ENCODE measurements at regions not wholly inside any gene's neighbourhood (a gene's known extent, or its start where the extent isn't known, plus 50 kb on each side); places are given as distances from the start of the nearest gene placed in this dataset.
"Not testable (repeated sequence)": the region's sequence is repeated elsewhere in the genome, so short reads cannot be mapped to it uniquely, and the experiment has no call there.

GRCh38 chr1:234949528-234949927, 179.1 kb downstream of the TOMM20 start:
- Mint-ChIP-seq H3K36me3 (peaks cover 0 to 22% (median 0%) of the 10 kb centered on the region in 5 donors), H3K9me3 (peaks cover 0 to 16% (median 4%) of the 10 kb centered on the region in 11 donors), H3K4me1 (peaks cover 14 to 24% (median 16%) of the 10 kb centered on the region in 7 donors)
- DNase-seq: peak in 1 of 9 donors; percentile 13
- CTCF ChIA-PET; POLR2A ChIA-PET; H3K27ac Mint-ChIP-seq; H3K4me3 Mint-ChIP-seq; H3K4me1 ChIP-seq (ENCODE audit: control insufficient read depth in 2 of 2, insufficient read depth in 2 of 2, low read length in 2 of 2); H3K27me3 ChIP-seq (ENCODE audit: control insufficient read depth in 2 of 2, insufficient read depth in 2 of 2, low read length in 2 of 2); ATAC-seq; intact Hi-C loops (cut with micrococcal nuclease); H3K9me3 ChIP-seq (ENCODE audit: control insufficient read depth in 2 of 3, low read length in 3 of 3); H3K27ac ChIP-seq (ENCODE audit: low read depth, low read length); H3K27me3 Mint-ChIP-seq; H3K4me3 ChIP-seq (ENCODE audit: low read length); H3K36me3 ChIP-seq (ENCODE audit: control insufficient read depth in 2 of 3, insufficient read depth in 3 of 3, low read length in 3 of 3): not testable (repeated sequence)

GRCh38 chr1:234944439-234945344, 183.9 kb downstream of the TOMM20 start:
- Histone ChIP-seq H3K4me1 (ENCODE audit: control insufficient read depth in 2 of 2, insufficient read depth in 2 of 2, low read length in 2 of 2) (no peaks in the 10 kb centered on the region), H3K27ac (ENCODE audit: low read depth, low read length) (no peak overlapping the region), H3K4me3 (ENCODE audit: low read length) (no peak overlapping the region), H3K9me3 (ENCODE audit: control insufficient read depth in 2 of 3, low read length in 3 of 3) (no peaks in the 10 kb centered on the region), H3K36me3 (ENCODE audit: control insufficient read depth in 2 of 3, insufficient read depth in 3 of 3, low read length in 3 of 3) (no peaks in the 10 kb centered on the region), H3K27me3 (ENCODE audit: control insufficient read depth in 2 of 2, insufficient read depth in 2 of 2, low read length in 2 of 2) (no peaks in the 10 kb centered on the region)
- H3K27me3 Mint-ChIP-seq: no peaks in the 10 kb centered on the region
- POLR2A ChIA-PET: interaction anchor here (0.7 kb wide), 1 partner anchor 11 kb away, joined by 3 read pairs; no protein-coding TSS in a partner anchor
- H3K36me3 Mint-ChIP-seq: peaks cover 0 to 22% (median 0%) of the 10 kb centered on the region in 5 donors
- ATAC-seq (no peak), DNase-seq (no peak)
- peak overlapping the region in 2 of 9 donors; percentile 19 to 29 for H3K27ac Mint-ChIP-seq
- CTCF ChIA-PET: interaction anchor here (0.7 kb wide), 1 partner anchor 568 kb away, joined by 3 read pairs; no protein-coding TSS in a partner anchor
- H3K4me1 Mint-ChIP-seq: peaks cover 6 to 17% (median 10%) of the 10 kb centered on the region in 7 donors
- intact Hi-C loops (cut with micrococcal nuclease): no loop called here
- H3K9me3 Mint-ChIP-seq: peaks cover 0 to 23% (median 4%) of the 10 kb centered on the region in 11 donors
- H3K4me3 Mint-ChIP-seq: no peak overlapping the region

GRCh38 chr1:234943836-234944402, 184.7 kb downstream of the TOMM20 start:
- H3K9me3 ChIP-seq (ENCODE audit: control insufficient read depth in 2 of 3, low read length in 3 of 3): no peaks in the 10 kb centered on the region
- Mint-ChIP-seq H3K4me3 (no peak overlapping the region), H3K4me1 (peaks cover 6 to 17% (median 10%) of the 10 kb centered on the region in 7 donors), H3K36me3 (peaks cover 0 to 16% (median 0%) of the 10 kb centered on the region in 5 donors), H3K9me3 (peaks cover 0 to 16% (median 0%) of the 10 kb centered on the region in 11 donors), H3K27me3 (no peaks in the 10 kb centered on the region), H3K27ac (no peak overlapping the region)
- no peaks in the 10 kb centered on the region for H3K36me3 ChIP-seq (ENCODE audit: control insufficient read depth in 2 of 3, insufficient read depth in 3 of 3, low read length in 3 of 3)
- H3K4me3 ChIP-seq (ENCODE audit: low read length): no peak overlapping the region
- peak in 1 of 9 donors; percentile 14 for DNase-seq
- no peaks in the 10 kb centered on the region for H3K4me1 ChIP-seq (ENCODE audit: control insufficient read depth in 2 of 2, insufficient read depth in 2 of 2, low read length in 2 of 2)
- H3K27ac ChIP-seq (ENCODE audit: low read depth, low read length): no peak overlapping the region
- intact Hi-C loops (cut with micrococcal nuclease): no loop called here
- CTCF ChIA-PET: no interaction called here
- POLR2A ChIA-PET: no interaction called here
- ATAC-seq: no peak
- H3K27me3 ChIP-seq (ENCODE audit: control insufficient read depth in 2 of 2, insufficient read depth in 2 of 2, low read length in 2 of 2): no peaks in the 10 kb centered on the region

GRCh38 chr1:234942879-234943506, 185.6 kb downstream of the TOMM20 start:
- H3K4me3 Mint-ChIP-seq: no peak overlapping the region
- peaks cover 0 to 16% (median 0%) of the 10 kb centered on the region in 5 donors for H3K36me3 Mint-ChIP-seq
- Histone ChIP-seq H3K9me3 (ENCODE audit: control insufficient read depth in 2 of 3, low read length in 3 of 3) (no peaks in the 10 kb centered on the region), H3K36me3 (ENCODE audit: control insufficient read depth in 2 of 3, insufficient read depth in 3 of 3, low read length in 3 of 3) (no peaks in the 10 kb centered on the region), H3K4me3 (ENCODE audit: low read length) (no peak overlapping the region), H3K27me3 (ENCODE audit: control insufficient read depth in 2 of 2, insufficient read depth in 2 of 2, low read length in 2 of 2) (no peaks in the 10 kb centered on the region), H3K27ac (ENCODE audit: low read depth, low read length) (no peak overlapping the region), H3K4me1 (ENCODE audit: control insufficient read depth in 2 of 2, insufficient read depth in 2 of 2, low read length in 2 of 2) (no peaks in the 10 kb centered on the region)
- no peak for DNase-seq
- H3K27me3 Mint-ChIP-seq: no peaks in the 10 kb centered on the region
- POLR2A ChIA-PET: interaction anchor here (0.6 kb wide), 1 partner anchor 548 kb away, joined by 4 read pairs; no protein-coding TSS in a partner anchor
- intact Hi-C loops (cut with micrococcal nuclease): no loop called here
- no peak overlapping the region for H3K27ac Mint-ChIP-seq
- no peak for ATAC-seq
- H3K4me1 Mint-ChIP-seq: peaks cover 6 to 17% (median 11%) of the 10 kb centered on the region in 7 donors
- CTCF ChIA-PET: no interaction called here
- peaks cover 0 to 16% (median 0%) of the 10 kb centered on the region in 11 donors for H3K9me3 Mint-ChIP-seq

GRCh38 chr1:234942012-234942332, 186.7 kb downstream of the TOMM20 start:
- H3K27ac Mint-ChIP-seq: no peak overlapping the region
- peaks cover 6 to 20% (median 11%) of the 10 kb centered on the region in 7 donors for H3K4me1 Mint-ChIP-seq
- Histone ChIP-seq H3K36me3 (ENCODE audit: control insufficient read depth in 2 of 3, insufficient read depth in 3 of 3, low read length in 3 of 3) (no peaks in the 10 kb centered on the region), H3K4me3 (ENCODE audit: low read length) (no peak overlapping the region), H3K4me1 (ENCODE audit: control insufficient read depth in 2 of 2, insufficient read depth in 2 of 2, low read length in 2 of 2) (no peaks in the 10 kb centered on the region), H3K27me3 (ENCODE audit: control insufficient read depth in 2 of 2, insufficient read depth in 2 of 2, low read length in 2 of 2) (no peaks in the 10 kb centered on the region), H3K9me3 (ENCODE audit: control insufficient read depth in 2 of 3, low read length in 3 of 3) (no peaks in the 10 kb centered on the region), H3K27ac (ENCODE audit: low read depth, low read length) (no peak overlapping the region)
- POLR2A ChIA-PET: interaction anchor here (0.7 kb wide), 2 partner anchors 14 to 335 kb away, joined by 3 read pairs; no protein-coding TSS in a partner anchor
- DNase-seq (peak in 1 of 9 donors; percentile 4), ATAC-seq (no peak)
- intact Hi-C loops (cut with micrococcal nuclease): no loop called here
- H3K36me3 Mint-ChIP-seq: peaks cover 0 to 18% (median 0%) of the 10 kb centered on the region in 5 donors
- no peaks in the 10 kb centered on the region for H3K27me3 Mint-ChIP-seq
- H3K4me3 Mint-ChIP-seq: no peak overlapping the region
- CTCF ChIA-PET: no interaction called here
- peaks cover 0 to 14% (median 0%) of the 10 kb centered on the region in 11 donors for H3K9me3 Mint-ChIP-seq

GRCh38 chr1:234941321-234942011, 187.2 kb downstream of the TOMM20 start:
- Mint-ChIP-seq H3K27me3 (no peaks in the 10 kb centered on the region), H3K27ac (no peak overlapping the region), H3K36me3 (peaks cover 0 to 18% (median 0%) of the 10 kb centered on the region in 5 donors), H3K9me3 (peaks cover 0 to 14% (median 0%) of the 10 kb centered on the region in 11 donors), H3K4me1 (peaks cover 6 to 21% (median 11%) of the 10 kb centered on the region in 7 donors), H3K4me3 (no peak overlapping the region)
- Histone ChIP-seq H3K27me3 (ENCODE audit: control insufficient read depth in 2 of 2, insufficient read depth in 2 of 2, low read length in 2 of 2) (no peaks in the 10 kb centered on the region), H3K4me3 (ENCODE audit: low read length) (no peak overlapping the region), H3K4me1 (ENCODE audit: control insufficient read depth in 2 of 2, insufficient read depth in 2 of 2, low read length in 2 of 2) (no peaks in the 10 kb centered on the region), H3K36me3 (ENCODE audit: control insufficient read depth in 2 of 3, insufficient read depth in 3 of 3, low read length in 3 of 3) (no peaks in the 10 kb centered on the region), H3K27ac (ENCODE audit: low read depth, low read length) (no peak overlapping the region), H3K9me3 (ENCODE audit: control insufficient read depth in 2 of 3, low read length in 3 of 3) (no peaks in the 10 kb centered on the region)
- POLR2A ChIA-PET: interaction anchor here (0.7 kb wide), 2 partner anchors 13 to 335 kb away, joined by 3 read pairs; no protein-coding TSS in a partner anchor
- DNase-seq: peak in 1 of 9 donors; percentile 9
- CTCF ChIA-PET: no interaction called here
- intact Hi-C loops (cut with micrococcal nuclease): no loop called here
- ATAC-seq: peak; percentile 45
